ENCODE measurements at regions not wholly inside any gene's neighbourhood (a gene's known extent, or its start where the extent isn't known, plus 50 kb on each side); places are given as distances from the start of the nearest gene placed in this dataset.

- TF ChIP-seq CTCF (IDR thresholded peaks at IDR 0.05; ENCODE audit: poor library complexity) (no peak), EZH2 (IDR thresholded peaks at IDR 0.05; ENCODE audit: borderline replicate concordance) (no peak)
These were observed 299.3 kb downstream of the NXPE2 start for GRCh38 chr11:114977651-114978050.
